ENCODE measurements at regions not wholly inside any gene's neighbourhood (a gene's known extent, or its start where the extent isn't known, plus 50 kb on each side); places are given as distances from the start of the nearest gene placed in this dataset.
"Not testable (repeated sequence)": the region's sequence is repeated elsewhere in the genome, so short reads cannot be mapped to it uniquely, and the experiment has no call there.

- Mint-ChIP-seq H3K27me3 (no peaks in the 10 kb centered on the region), H3K4me1 (ENCODE audit: low read depth) (no peaks in the 10 kb centered on the region), H3K9me3 (peaks cover 12% of the 10 kb centered on the region), H3K27ac (no peak overlapping the region), H3K36me3 (ENCODE audit: low read depth) (no peaks in the 10 kb centered on the region), H3K4me3 (no peak overlapping the region)
- ChIA-PET CTCF (interaction anchor here (1.1 kb wide), 1 partner anchor 68 kb away, joined by 3 read pairs; no protein-coding TSS in a partner anchor), POLR2A (no interaction called here)
- no peaks in the 10 kb centered on the region for H3K4me1 ChIP-seq (ENCODE audit: insufficient read depth, low read length)
- ATAC-seq (ENCODE audit: poor library complexity) (no peak), DNase-seq (no peak)
- TF ChIP-seq CTCF (IDR thresholded peaks at IDR 0.05): no peak
- H3K27ac ChIP-seq (ENCODE audit: low read depth in 1 of 2, low read length in 2 of 2): no peak overlapping the region
- H3K27me3 ChIP-seq (ENCODE audit: control insufficient read depth in 1 of 2, insufficient read depth in 2 of 2, low read length in 2 of 2): no peaks in the 10 kb centered on the region
- H3K9me3 ChIP-seq (ENCODE audit: control insufficient read depth in 1 of 2, insufficient read depth in 1 of 2, low read length in 2 of 2): peaks cover 0 to 9% of the 10 kb centered on the region in 2 experiments
- intact Hi-C loops (cut with DNase I, micrococcal nuclease): no loop called here
- H3K4me3 ChIP-seq (ENCODE audit: low read length): no peak overlapping the region
- H3K36me3 ChIP-seq (ENCODE audit: insufficient read depth, low read length): no peaks in the 10 kb centered on the region
These were observed 438.4 kb upstream of the ADGRB3 start for GRCh38 chr6:68196645-68197044.

GRCh38 chr6:68195753-68196152, 439.3 kb upstream of the ADGRB3 start:
- H3K4me3 ChIP-seq (ENCODE audit: low read length); H3K27me3 Mint-ChIP-seq; ATAC-seq (ENCODE audit: poor library complexity); CTCF ChIA-PET; intact Hi-C loops (cut with DNase I, micrococcal nuclease); DNase-seq; H3K36me3 Mint-ChIP-seq (ENCODE audit: low read depth); H3K4me3 Mint-ChIP-seq; H3K9me3 ChIP-seq (ENCODE audit: control insufficient read depth in 1 of 2, insufficient read depth in 1 of 2, low read length in 2 of 2); H3K4me1 Mint-ChIP-seq (ENCODE audit: low read depth); H3K27ac Mint-ChIP-seq; H3K4me1 ChIP-seq (ENCODE audit: insufficient read depth, low read length); POLR2A ChIA-PET; H3K36me3 ChIP-seq (ENCODE audit: insufficient read depth, low read length); H3K27me3 ChIP-seq (ENCODE audit: control insufficient read depth in 1 of 2, insufficient read depth in 2 of 2, low read length in 2 of 2); H3K27ac ChIP-seq (ENCODE audit: low read depth in 1 of 2, low read length in 2 of 2): not testable (repeated sequence)
- peaks cover 12% of the 10 kb centered on the region for H3K9me3 Mint-ChIP-seq

- H3K27ac Mint-ChIP-seq: no peak overlapping the region
- no peaks in the 10 kb centered on the region for H3K4me1 Mint-ChIP-seq (ENCODE audit: low read depth)
- TF ChIP-seq CTCF (IDR thresholded peaks at IDR 0.05): no peak
- ATAC-seq (ENCODE audit: poor library complexity): no peak
- intact Hi-C loops (cut with DNase I, micrococcal nuclease): no loop called here
- ChIA-PET POLR2A (no interaction called here), CTCF (no interaction called here)
- no peaks in the 10 kb centered on the region for H3K27me3 Mint-ChIP-seq
- H3K4me3 Mint-ChIP-seq: no peak overlapping the region
- H3K36me3 ChIP-seq (ENCODE audit: insufficient read depth, low read length): no peaks in the 10 kb centered on the region
- no peaks in the 10 kb centered on the region for H3K27me3 ChIP-seq (ENCODE audit: control insufficient read depth in 1 of 2, insufficient read depth in 2 of 2, low read length in 2 of 2)
- H3K27ac ChIP-seq (ENCODE audit: low read depth in 1 of 2, low read length in 2 of 2): no peak overlapping the region
- no peaks in the 10 kb centered on the region for H3K36me3 Mint-ChIP-seq (ENCODE audit: low read depth)
- no peak overlapping the region for H3K4me3 ChIP-seq (ENCODE audit: low read length)
- no peak for DNase-seq
- H3K9me3 Mint-ChIP-seq: peaks cover 12% of the 10 kb centered on the region
- no peaks in the 10 kb centered on the region for H3K4me1 ChIP-seq (ENCODE audit: insufficient read depth, low read length)
- H3K9me3 ChIP-seq (ENCODE audit: control insufficient read depth in 1 of 2, insufficient read depth in 1 of 2, low read length in 2 of 2): peaks cover 0 to 9% of the 10 kb centered on the region in 2 experiments
These were observed 440.1 kb upstream of the ADGRB3 start for GRCh38 chr6:68194846-68195478.

GRCh38 chr6:68192988-68193387, 442.1 kb upstream of the ADGRB3 start:
- Histone ChIP-seq H3K4me3 (ENCODE audit: low read length) (no peak overlapping the region), H3K27ac (ENCODE audit: low read depth in 1 of 2, low read length in 2 of 2) (no peak overlapping the region), H3K36me3 (ENCODE audit: insufficient read depth, low read length) (no peaks in the 10 kb centered on the region), H3K9me3 (ENCODE audit: control insufficient read depth in 1 of 2, insufficient read depth in 1 of 2, low read length in 2 of 2) (peaks cover 0 to 9% of the 10 kb centered on the region in 2 experiments), H3K27me3 (ENCODE audit: control insufficient read depth in 1 of 2, insufficient read depth in 2 of 2, low read length in 2 of 2) (no peaks in the 10 kb centered on the region), H3K4me1 (ENCODE audit: insufficient read depth, low read length) (no peaks in the 10 kb centered on the region)
- no peak for TF ChIP-seq CTCF (IDR thresholded peaks at IDR 0.05)
- no peaks in the 10 kb centered on the region for H3K36me3 Mint-ChIP-seq (ENCODE audit: low read depth)
- H3K4me3 Mint-ChIP-seq: no peak overlapping the region
- no peaks in the 10 kb centered on the region for H3K27me3 Mint-ChIP-seq
- CTCF ChIA-PET: no interaction called here
- peaks cover 4% of the 10 kb centered on the region for H3K9me3 Mint-ChIP-seq
- intact Hi-C loops (cut with DNase I, micrococcal nuclease): no loop called here
- DNase-seq (no peak), ATAC-seq (ENCODE audit: poor library complexity) (no peak)
- POLR2A ChIA-PET: no interaction called here
- H3K27ac Mint-ChIP-seq: no peak overlapping the region
- no peaks in the 10 kb centered on the region for H3K4me1 Mint-ChIP-seq (ENCODE audit: low read depth)
